HepG2 (cell line): ENCODE measurements at regions not wholly inside any gene's neighbourhood (a gene's known extent, or its start where the extent isn't known, plus 50 kb on each side); places are given as distances from the start of the nearest gene placed in this dataset.
A peak's percentile ranks its signal among the peaks of the same experiment; 100 is the strongest.

Experiments used
- AHR ChIP-seq: IDR thresholded peaks from 2 replicates; pipeline ENCODE4 v1.6.1; 2018; ENCODE audit warnings: missing genetic modification reagents, missing compliant biosample characterization
- ARNT ChIP-seq: fragments of 450-650 bp; IDR thresholded peaks from 2 replicates; pipeline ENCODE4 v1.6.1; 2017
- BRD4 ChIP-seq: sonication (generic); formaldehyde crosslinking; IDR thresholded peaks from 2 replicates; pipeline ENCODE4 v1.4.0; 2020; ENCODE audit warnings: missing genetic modification reagents
- FOXC1 ChIP-seq: sonication (generic); formaldehyde crosslinking; IDR thresholded peaks from 2 replicates; pipeline ENCODE4 v1.8.0; 2022; ENCODE audit warnings: mild to moderate bottlenecking, missing genetic modification reagents, borderline replicate concordance
- JUND ChIP-seq: sonication (generic); formaldehyde crosslinking; IDR thresholded peaks from 2 replicates; pipeline ENCODE4 v1.8.0; 2022; ENCODE audit warnings: mild to moderate bottlenecking, missing genetic modification reagents
- KDM5B ChIP-seq: sonication (generic); formaldehyde crosslinking; IDR thresholded peaks from 2 replicates; pipeline ENCODE4 v1.4.0; 2020; ENCODE audit warnings: missing genetic modification reagents, mild to moderate bottlenecking, borderline replicate concordance
- MAFF ChIP-seq: IDR thresholded peaks from 2 replicates; pipeline ENCODE4 v1.6.1; 2011; ENCODE audit warnings: low read depth, low read length, improper control_type of control experiment
- MEIS2 ChIP-seq: sonication (generic); formaldehyde crosslinking; IDR thresholded peaks from 2 replicates; pipeline ENCODE4 v1.9.0; 2021; ENCODE audit warnings: mild to moderate bottlenecking, missing genetic modification reagents
- MIER3 ChIP-seq: IDR thresholded peaks from 2 replicates; pipeline ENCODE4 v1.6.1; 2016; ENCODE audit warnings: missing compliant biosample characterization, borderline replicate concordance
- NPAS2 ChIP-seq: sonication (generic); formaldehyde crosslinking; IDR thresholded peaks from 2 replicates; pipeline ENCODE4 v1.8.0; 2022; ENCODE audit warnings: mild to moderate bottlenecking, missing genetic modification reagents, borderline replicate concordance
- NR3C1 ChIP-seq: sonication (generic); formaldehyde crosslinking; IDR thresholded peaks from 2 replicates; pipeline ENCODE4 v1.4.0; 2020; ENCODE audit warnings: missing genetic modification reagents
- POLR2AphosphoS2 ChIP-seq: IDR thresholded peaks from 2 replicates; pipeline ENCODE4 v1.6.1; 2011; ENCODE audit warnings: low read depth, low read length, improper control_type of control experiment
- REXO4 ChIP-seq: sonication (generic); formaldehyde crosslinking; IDR thresholded peaks from 2 replicates; pipeline ENCODE4 v1.8.0; 2022; ENCODE audit warnings: missing genetic modification reagents, mild to moderate bottlenecking, borderline replicate concordance
- ZFP37 ChIP-seq: sonication (generic); formaldehyde crosslinking; IDR thresholded peaks from 2 replicates; pipeline ENCODE4 v1.4.0; 2020; ENCODE audit warnings: missing genetic modification reagents, borderline replicate concordance
- ZKSCAN8 ChIP-seq: IDR thresholded peaks from 2 replicates; pipeline ENCODE4 v1.6.1; 2016; ENCODE audit warnings: borderline replicate concordance, missing genetic modification reagents, missing compliant biosample characterization
- ZNF232 ChIP-seq: sonication (generic); formaldehyde crosslinking; IDR thresholded peaks from 2 replicates; pipeline ENCODE4 v1.4.0; 2020; ENCODE audit warnings: missing genetic modification reagents, borderline replicate concordance
- ZNF24 ChIP-seq: fragments of 450-650 bp; IDR thresholded peaks from 2 replicates; pipeline ENCODE4 v1.6.1; 2017; ENCODE audit warnings: antibody characterized with exemption, mild to moderate bottlenecking
- ZNF263 ChIP-seq: sonication (generic); formaldehyde crosslinking; IDR thresholded peaks from 2 replicates; pipeline ENCODE4 v1.4.0; 2020; ENCODE audit warnings: missing genetic modification reagents
- ZNF629 ChIP-seq: sonication (generic); formaldehyde crosslinking; conservative IDR thresholded peaks from 2 replicates; pipeline ENCODE4 v1.5.0; 2020; ENCODE audit warnings: missing genetic modification reagents
- ZNF816 ChIP-seq: sonication (generic); formaldehyde crosslinking; IDR thresholded peaks from 2 replicates; pipeline ENCODE4 v1.8.0; 2022; ENCODE audit warnings: missing genetic modification reagents, mild to moderate bottlenecking, borderline replicate concordance
- ZNF839 ChIP-seq: sonication (generic); formaldehyde crosslinking; IDR thresholded peaks from 2 replicates; pipeline ENCODE4 v1.4.0; 2020; ENCODE audit warnings: missing genetic modification reagents, mild to moderate bottlenecking, borderline replicate concordance
- TF ChIP-seq, protein P1 (sequence below): IDR thresholded peaks from 2 replicates; pipeline ENCODE4 v1.6.1; 2016; ENCODE audit warnings: mild to moderate bottlenecking
- TF ChIP-seq, protein P2 (sequence below): sonication (generic); formaldehyde crosslinking; IDR thresholded peaks from 2 replicates; pipeline ENCODE4 v1.8.0; 2022; ENCODE audit warnings: mild to moderate bottlenecking, missing genetic modification reagents; ENCODE audit not compliant: insufficient replicate concordance
- TF ChIP-seq, protein P3 (sequence below): IDR thresholded peaks from 2 replicates; pipeline ENCODE4 v1.6.1; 2016; ENCODE audit warnings: missing genetic modification reagents, missing compliant biosample characterization
- TF ChIP-seq, protein P4 (sequence below): sonication (generic); formaldehyde crosslinking; IDR thresholded peaks from 2 replicates; pipeline ENCODE4 v1.8.0; 2022; ENCODE audit warnings: missing genetic modification reagents, low read depth, mild to moderate bottlenecking, borderline replicate concordance
- TF ChIP-seq, protein P5 (sequence below): sonication (generic); formaldehyde crosslinking; IDR thresholded peaks from 2 replicates; pipeline ENCODE4 v1.4.0; 2020; ENCODE audit warnings: missing genetic modification reagents, low read depth, mild to moderate bottlenecking, borderline replicate concordance

DNA sequence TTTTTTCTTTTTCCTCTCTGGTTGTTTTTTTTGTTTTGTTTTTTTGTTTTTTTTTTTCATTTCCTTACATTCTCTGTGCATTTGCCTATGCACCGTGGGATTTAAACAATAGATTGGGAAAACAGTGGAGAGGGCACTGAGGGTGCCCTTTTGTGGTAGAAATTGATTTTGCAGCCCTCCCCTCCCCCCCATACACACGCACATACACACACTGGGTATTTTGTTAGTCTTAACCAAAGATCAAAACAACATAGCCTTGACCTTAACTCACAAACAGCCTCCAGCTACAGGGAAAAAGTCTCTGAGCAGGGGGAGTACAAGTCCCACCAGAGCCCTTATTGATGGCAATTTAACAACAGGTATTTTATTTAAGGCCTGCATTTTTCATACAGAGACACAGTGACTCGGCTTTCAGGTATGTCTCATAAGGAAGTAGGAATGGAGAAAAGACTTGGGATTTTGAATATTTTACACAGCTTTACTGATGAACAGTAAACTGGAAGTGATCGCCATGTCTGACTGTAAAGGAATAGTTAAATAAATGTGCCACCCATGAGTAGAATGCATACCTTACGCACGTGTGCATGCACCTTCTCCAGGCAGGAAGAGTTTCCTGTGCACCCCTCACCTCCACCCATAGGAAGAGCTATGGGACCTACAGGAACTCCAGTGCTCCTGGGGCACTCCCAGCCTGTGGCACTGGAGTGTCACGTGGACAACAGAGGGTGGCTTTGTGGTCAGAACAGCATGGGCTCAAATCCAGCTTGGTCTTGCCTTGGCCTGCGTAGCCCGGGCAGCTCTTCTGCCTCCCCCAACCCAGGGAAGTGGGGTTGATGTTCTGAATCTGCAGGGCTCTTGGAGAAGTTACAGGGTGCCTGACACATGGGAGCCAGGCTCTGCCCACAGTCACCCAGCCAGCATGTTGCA is 266.4 kb downstream of the ANAPC1 start (continued):
- TF ChIP-seq, protein P1, sequence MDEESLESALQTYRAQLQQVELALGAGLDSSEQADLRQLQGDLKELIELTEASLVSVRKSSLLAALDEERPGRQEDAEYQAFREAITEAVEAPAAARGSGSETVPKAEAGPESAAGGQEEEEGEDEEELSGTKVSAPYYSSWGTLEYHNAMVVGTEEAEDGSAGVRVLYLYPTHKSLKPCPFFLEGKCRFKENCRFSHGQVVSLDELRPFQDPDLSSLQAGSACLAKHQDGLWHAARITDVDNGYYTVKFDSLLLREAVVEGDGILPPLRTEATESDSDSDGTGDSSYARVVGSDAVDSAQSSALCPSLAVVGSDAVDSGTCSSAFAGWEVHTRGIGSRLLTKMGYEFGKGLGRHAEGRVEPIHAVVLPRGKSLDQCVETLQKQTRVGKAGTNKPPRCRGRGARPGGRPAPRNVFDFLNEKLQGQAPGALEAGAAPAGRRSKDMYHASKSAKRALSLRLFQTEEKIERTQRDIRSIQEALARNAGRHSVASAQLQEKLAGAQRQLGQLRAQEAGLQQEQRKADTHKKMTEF, result peak; percentile 65; the same call in 1 of the 2 replicates
- TF ChIP-seq BRD4 (CRISPR knock-in tag) (no peak), NR3C1 (CRISPR knock-in tag) (no peak), POLR2AphosphoS2 (no peak), ZNF816 (CRISPR knock-in tag) (0 out of 2 replicates have a peak, but pooled peaks have one; percentile 24), ZNF839 (CRISPR knock-in tag) (0 out of 2 replicates have a peak, but pooled peaks have one; percentile 29), KDM5B (CRISPR knock-in tag) (no peak), MAFF (no peak), FOXC1 (CRISPR knock-in tag) (no peak), ARNT (no peak), ZKSCAN8 (CRISPR knock-in tag) (no peak), NPAS2 (CRISPR knock-in tag) (no peak), ZNF24 (no peak), ZNF263 (CRISPR knock-in tag) (no peak), ZFP37 (CRISPR knock-in tag) (no peak), AHR (CRISPR knock-in tag) (no peak; the same call in 1 of the 2 replicates), ZNF629 (CRISPR knock-in tag) (no peak), REXO4 (CRISPR knock-in tag) (no peak), MEIS2 (CRISPR knock-in tag) (no peak), JUND (CRISPR knock-in tag) (0 out of 2 replicates have a peak, but pooled peaks have one; percentile 51), MIER3 (CRISPR knock-in tag) (0 out of 2 replicates have a peak, but pooled peaks have one; percentile 50), ZNF232 (CRISPR knock-in tag) (peak; percentile 68; the same call in 1 of the 2 replicates)
- TF ChIP-seq, protein P2, sequence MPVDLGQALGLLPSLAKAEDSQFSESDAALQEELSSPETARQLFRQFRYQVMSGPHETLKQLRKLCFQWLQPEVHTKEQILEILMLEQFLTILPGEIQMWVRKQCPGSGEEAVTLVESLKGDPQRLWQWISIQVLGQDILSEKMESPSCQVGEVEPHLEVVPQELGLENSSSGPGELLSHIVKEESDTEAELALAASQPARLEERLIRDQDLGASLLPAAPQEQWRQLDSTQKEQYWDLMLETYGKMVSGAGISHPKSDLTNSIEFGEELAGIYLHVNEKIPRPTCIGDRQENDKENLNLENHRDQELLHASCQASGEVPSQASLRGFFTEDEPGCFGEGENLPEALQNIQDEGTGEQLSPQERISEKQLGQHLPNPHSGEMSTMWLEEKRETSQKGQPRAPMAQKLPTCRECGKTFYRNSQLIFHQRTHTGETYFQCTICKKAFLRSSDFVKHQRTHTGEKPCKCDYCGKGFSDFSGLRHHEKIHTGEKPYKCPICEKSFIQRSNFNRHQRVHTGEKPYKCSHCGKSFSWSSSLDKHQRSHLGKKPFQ (CRISPR knock-in tag), result no peak
- TF ChIP-seq, protein P3, sequence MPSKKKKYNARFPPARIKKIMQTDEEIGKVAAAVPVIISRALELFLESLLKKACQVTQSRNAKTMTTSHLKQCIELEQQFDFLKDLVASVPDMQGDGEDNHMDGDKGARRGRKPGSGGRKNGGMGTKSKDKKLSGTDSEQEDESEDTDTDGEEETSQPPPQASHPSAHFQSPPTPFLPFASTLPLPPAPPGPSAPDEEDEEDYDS (CRISPR knock-in tag), result peak; percentile 50; the same call in 1 of the 2 replicates
- TF ChIP-seq, protein P4, sequence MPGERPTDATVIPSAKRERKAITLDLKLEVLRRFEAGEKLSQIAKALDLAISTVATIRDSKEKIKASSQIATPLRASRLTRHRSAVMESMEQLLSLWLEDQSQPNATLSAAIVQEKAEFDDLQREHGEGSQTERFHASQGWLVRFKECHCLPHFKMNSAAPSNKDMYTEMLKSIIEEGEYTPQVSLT (CRISPR knock-in tag), result no peak
- TF ChIP-seq, protein P5, sequence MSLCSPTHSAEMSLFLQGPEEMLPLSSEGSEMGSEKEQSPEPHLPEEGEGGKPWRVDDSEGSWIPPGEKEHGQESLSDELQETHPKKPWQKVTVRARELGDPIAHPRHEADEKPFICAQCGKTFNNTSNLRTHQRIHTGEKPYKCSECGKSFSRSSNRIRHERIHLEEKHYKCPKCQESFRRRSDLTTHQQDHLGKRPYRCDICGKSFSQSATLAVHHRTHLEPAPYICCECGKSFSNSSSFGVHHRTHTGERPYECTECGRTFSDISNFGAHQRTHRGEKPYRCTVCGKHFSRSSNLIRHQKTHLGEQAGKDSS, result peak; percentile 99
